NCI-H1417 treated with DMSO at 0.1 percent for 48 hours (cell line): ENCODE measurements at regions not wholly inside any gene's neighbourhood (a gene's known extent, or its start where the extent isn't known, plus 50 kb on each side); places are given as distances from the start of the nearest gene placed in this dataset.
A peak's percentile ranks its signal among the peaks of the same experiment; 100 is the strongest.
"Not testable (repeated sequence)": the region's sequence is repeated elsewhere in the genome, so short reads cannot be mapped to it uniquely, and the experiment has no call there.

Source experiments
- DNase-seq: peaks from one replicate; lab custom pipeline; 2025; lab: John Stamatoyannopoulos, UW

GRCh38 chr7:9210114-9210513, 776.7 kb downstream of the NXPH1 start:
- DNase-seq = no peak

- DNase-seq = no peak
Observed at GRCh38 chr7:9217204-9217603, 783.8 kb downstream of the NXPH1 start.

- no peak for DNase-seq
Observed at GRCh38 chr7:9226500-9226899, 793.1 kb downstream of the NXPH1 start.

GRCh38 chr7:9231630-9232121, 798.3 kb downstream of the NXPH1 start:
- peak; percentile 96 for DNase-seq

GRCh38 chr7:9240001-9240400, 806.6 kb downstream of the NXPH1 start:
- DNase-seq = no peak

- DNase-seq = no peak
Observed at GRCh38 chr7:9241826-9242225, 808.4 kb downstream of the NXPH1 start.

GRCh38 chr7:9242636-9243035, 809.2 kb downstream of the NXPH1 start:
- no peak for DNase-seq

- no peak for DNase-seq
Observed at GRCh38 chr7:9250876-9251275, 817.5 kb downstream of the NXPH1 start.

- no peak for DNase-seq
Observed at GRCh38 chr7:9264395-9264794, 831.0 kb downstream of the NXPH1 start.

- no peak for DNase-seq
Observed at GRCh38 chr7:9280088-9280487, 846.7 kb downstream of the NXPH1 start.

GRCh38 chr7:9283246-9283645, 849.8 kb downstream of the NXPH1 start:
- no peak for DNase-seq

GRCh38 chr7:9302436-9302835, 869.0 kb downstream of the NXPH1 start:
- DNase-seq = no peak

GRCh38 chr7:9307131-9307530, 873.7 kb downstream of the NXPH1 start:
- DNase-seq = no peak

GRCh38 chr7:9324513-9324912, 891.1 kb downstream of the NXPH1 start:
- no peak for DNase-seq

- DNase-seq = no peak
Observed at GRCh38 chr7:9328296-9328695, 894.9 kb downstream of the NXPH1 start.

- no peak for DNase-seq
Observed at GRCh38 chr7:9349625-9350024, 916.2 kb downstream of the NXPH1 start.

- DNase-seq = no peak
Observed at GRCh38 chr7:9391221-9391620, 957.8 kb downstream of the NXPH1 start.

GRCh38 chr7:9391984-9392383, 958.6 kb downstream of the NXPH1 start:
- no peak for DNase-seq

- not testable (repeated sequence) for DNase-seq
Observed at GRCh38 chr7:9404386-9404785, 971.0 kb downstream of the NXPH1 start.

GRCh38 chr7:9407816-9408215, 974.4 kb downstream of the NXPH1 start:
- DNase-seq = no peak

- DNase-seq = no peak
Observed at GRCh38 chr7:9453521-9453920, 1020.1 kb downstream of the NXPH1 start.

GRCh38 chr7:9488555-9488954, 1055.1 kb downstream of the NXPH1 start:
- no peak for DNase-seq

- DNase-seq = no peak
Observed at GRCh38 chr7:9498303-9498702, 1064.9 kb downstream of the NXPH1 start.

- DNase-seq = no peak
Observed at GRCh38 chr7:9502269-9502668, 1068.9 kb downstream of the NXPH1 start.

- no peak for DNase-seq
Observed at GRCh38 chr7:9504678-9505077, 1071.3 kb downstream of the NXPH1 start.
